SH-SY5Y (cell line): ENCODE measurements at regions not wholly inside any gene's neighbourhood (a gene's known extent, or its start where the extent isn't known, plus 50 kb on each side); places are given as distances from the start of the nearest gene placed in this dataset.

Experiments used
- GATA2 ChIP-seq: IDR thresholded peaks from 2 replicates; pipeline ENCODE4 v1.6.1; 2011; ENCODE audit warnings: mild to moderate bottlenecking, low read depth, low read length
- GATA3 ChIP-seq: IDR thresholded peaks from 2 replicates; pipeline ENCODE4 v1.6.1; 2011; ENCODE audit warnings: low read depth, mild to moderate bottlenecking, low read length, moderate library complexity

DNA sequence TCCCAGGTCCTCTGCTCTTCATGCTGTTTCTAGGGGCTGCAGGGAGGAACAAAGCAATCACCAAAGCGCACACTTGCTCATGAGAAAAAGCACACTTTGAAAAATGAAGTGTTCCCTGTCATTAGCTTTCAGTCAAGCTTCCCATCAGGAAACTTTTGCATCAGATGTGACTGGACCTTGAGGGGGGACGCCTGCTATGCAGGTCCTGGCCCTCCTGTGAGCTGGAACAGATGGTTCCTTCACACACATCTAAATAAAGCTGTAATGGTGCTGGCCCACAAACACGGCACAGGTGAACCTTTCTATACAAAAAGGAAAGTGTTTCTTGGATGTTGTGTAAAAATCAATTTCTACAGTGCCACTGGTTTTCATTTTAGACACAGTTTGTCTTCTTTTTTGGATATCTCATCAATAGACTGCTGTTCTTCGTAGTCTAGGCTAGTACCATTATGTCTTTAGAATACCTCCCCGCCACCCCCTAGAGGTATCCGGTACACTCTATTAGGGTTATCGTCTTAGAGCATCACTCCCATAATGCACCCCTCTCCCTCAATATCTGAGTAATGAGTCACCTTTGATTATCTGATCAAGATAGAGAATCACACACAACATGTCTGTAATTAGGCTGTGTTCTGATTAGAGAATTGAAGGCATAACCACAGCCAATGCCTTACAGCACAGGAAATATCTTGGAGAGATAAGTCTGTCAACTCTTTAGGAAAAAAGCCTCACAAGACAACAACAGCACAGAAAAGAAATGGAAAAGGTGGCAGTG lies 266.3 kb downstream of the TLR4 start:
- no peak for TF ChIP-seq GATA2
- no peak for TF ChIP-seq GATA3
